Gastrocnemius medialis (tissue), 4 donors: ENCODE measurements at regions not wholly inside any gene's neighbourhood (a gene's known extent, or its start where the extent isn't known, plus 50 kb on each side); places are given as distances from the start of the nearest gene placed in this dataset.

Source experiments
- CTCF ChIP-seq, 5 experiments: fragments of 450-650 bp in 3 of 5; fragments of 200-600 bp in 2 of 5; sonication (generic) in 2 of 5; IDR thresholded peaks in 4 of 5; conservative IDR thresholded peaks in 1 of 5; 1 replicate in 4 of 5; 2 replicates in 1 of 5; pipeline ENCODE4 v1.5.1; 2016 to 2019; ENCODE audit warnings: antibody characterized with exemption in 5 of 5, mild to moderate bottlenecking in 3 of 5, moderate library complexity in 3 of 5
- POLR2A ChIP-seq, 2 donors: fragments of 450-650 bp; IDR thresholded peaks; one replicate each; pipeline ENCODE4 v1.6.1; 2017; ENCODE audit warnings: antibody characterized with exemption in 2 of 2, mild to moderate bottlenecking in 2 of 2, moderate library complexity in 2 of 2

DNA sequence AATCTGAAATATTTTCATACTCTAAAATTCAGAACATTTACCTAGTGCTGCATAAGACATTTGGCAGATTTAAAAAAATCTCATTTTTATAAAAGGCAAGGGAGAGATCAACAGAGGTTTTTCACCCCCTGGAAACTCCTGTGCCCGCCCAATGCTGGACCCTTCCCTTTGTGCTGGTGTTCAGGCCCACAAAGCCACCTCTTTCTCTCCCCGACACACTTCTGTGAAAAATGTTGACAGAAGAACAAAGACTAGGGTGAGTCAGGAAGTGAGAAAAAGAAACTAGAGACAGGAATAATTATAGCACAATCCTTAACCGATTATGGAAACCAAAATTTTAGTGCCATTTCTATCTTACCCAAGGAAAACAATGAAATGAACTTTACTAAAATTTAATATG lies 197.7 kb upstream of the STXBP6 start:
- TF ChIP-seq CTCF (IDR thresholded peaks at IDR 0.05 in 4 of 5, conservative IDR thresholded peaks at IDR 0.05 in 1 of 5) (no peak), POLR2A (IDR thresholded peaks at IDR 0.05) (no peak)
